ENCODE measurements at regions not wholly inside any gene's neighbourhood (a gene's known extent, or its start where the extent isn't known, plus 50 kb on each side); places are given as distances from the start of the nearest gene placed in this dataset.
"Not testable (repeated sequence)": the region's sequence is repeated elsewhere in the genome, so short reads cannot be mapped to it uniquely, and the experiment has no call there.

GRCh38 chr4:106527316-106527715 lies 158.7 kb upstream of the GIMD1 start:
- CTCF ChIA-PET, result no interaction called here
- POLR2A ChIA-PET, result no interaction called here
- DNase-seq, result no peak
- Mint-ChIP-seq H3K27ac (no peak overlapping the region), H3K27me3 (no peaks in the 10 kb centered on the region), H3K4me3 (no peak overlapping the region), H3K36me3 (ENCODE audit: low read depth) (no peaks in the 10 kb centered on the region), H3K4me1 (no peaks in the 10 kb centered on the region), H3K9me3 (peaks cover 4% of the 10 kb centered on the region)
- no peak for TF ChIP-seq CTCF (IDR thresholded peaks at IDR 0.05)
- intact Hi-C loops (cut with micrococcal nuclease), result no loop called here
- ATAC-seq (ENCODE audit: low read depth), result no peak

- H3K27me3 Mint-ChIP-seq; H3K4me1 Mint-ChIP-seq; POLR2A ChIA-PET; intact Hi-C loops (cut with micrococcal nuclease); H3K9me3 Mint-ChIP-seq; CTCF ChIA-PET; H3K36me3 Mint-ChIP-seq (ENCODE audit: low read depth); H3K27ac Mint-ChIP-seq; ATAC-seq (ENCODE audit: low read depth); H3K4me3 Mint-ChIP-seq; DNase-seq: not testable (repeated sequence)
Observed at GRCh38 chr4:106525425-106525824, 156.8 kb upstream of the GIMD1 start.

GRCh38 chr4:106524772-106525171 lies 156.2 kb upstream of the GIMD1 start:
- H3K4me1 Mint-ChIP-seq; H3K36me3 Mint-ChIP-seq (ENCODE audit: low read depth); H3K27ac Mint-ChIP-seq; intact Hi-C loops (cut with micrococcal nuclease); H3K9me3 Mint-ChIP-seq; POLR2A ChIA-PET; CTCF ChIA-PET; ATAC-seq (ENCODE audit: low read depth); DNase-seq; H3K4me3 Mint-ChIP-seq; H3K27me3 Mint-ChIP-seq: not testable (repeated sequence)

GRCh38 chr4:106522839-106523238 lies 154.3 kb upstream of the GIMD1 start:
- Mint-ChIP-seq H3K36me3 (ENCODE audit: low read depth) (no peaks in the 10 kb centered on the region), H3K27me3 (no peaks in the 10 kb centered on the region), H3K27ac (no peak overlapping the region), H3K4me1 (no peaks in the 10 kb centered on the region), H3K4me3 (no peak overlapping the region), H3K9me3 (peaks cover 4% of the 10 kb centered on the region)
- ChIA-PET CTCF (no interaction called here), POLR2A (no interaction called here)
- TF ChIP-seq CTCF (IDR thresholded peaks at IDR 0.05), result no peak
- ATAC-seq (ENCODE audit: low read depth) (no peak), DNase-seq (no peak)
- intact Hi-C loops (cut with micrococcal nuclease), result no loop called here

DNA sequence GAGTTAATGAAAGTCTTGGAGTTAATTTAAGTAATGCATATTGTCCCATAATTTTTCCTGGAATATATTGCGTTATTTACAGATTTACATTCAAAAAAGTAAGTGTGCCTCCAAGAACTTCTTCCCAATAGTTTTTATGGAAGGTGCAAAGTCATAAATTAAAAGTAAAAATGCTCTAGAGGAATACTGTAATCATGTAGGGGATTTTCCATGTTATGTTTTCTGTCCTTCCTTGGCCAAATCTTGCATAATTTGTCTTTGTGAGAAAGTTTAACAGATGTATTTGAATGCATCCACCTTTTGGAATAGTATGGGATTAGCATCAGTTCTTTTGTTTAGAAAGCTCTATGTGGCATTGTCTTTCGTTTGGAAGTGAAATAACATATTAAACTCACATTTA lies 144.1 kb upstream of the GIMD1 start:
- no peak for DNase-seq
- Mint-ChIP-seq H3K4me3 (no peak overlapping the region), H3K9me3 (no peaks in the 10 kb centered on the region), H3K27ac (no peak overlapping the region), H3K4me1 (no peaks in the 10 kb centered on the region), H3K27me3 (no peaks in the 10 kb centered on the region), H3K36me3 (ENCODE audit: low read depth) (no peaks in the 10 kb centered on the region)
- CTCF ChIA-PET, result no interaction called here
- intact Hi-C loops (cut with micrococcal nuclease), result no loop called here
- POLR2A ChIA-PET, result no interaction called here
- ATAC-seq (ENCODE audit: low read depth), result no peak
- TF ChIP-seq CTCF (IDR thresholded peaks at IDR 0.05), result no peak

GRCh38 chr4:106507440-106507839 lies 138.9 kb upstream of the GIMD1 start:
- DNase-seq (no peak), ATAC-seq (ENCODE audit: low read depth) (no peak)
- CTCF ChIA-PET, result no interaction called here
- Mint-ChIP-seq H3K9me3 (no peaks in the 10 kb centered on the region), H3K27ac (no peak overlapping the region), H3K4me1 (no peaks in the 10 kb centered on the region), H3K27me3 (no peaks in the 10 kb centered on the region), H3K36me3 (ENCODE audit: low read depth) (no peaks in the 10 kb centered on the region), H3K4me3 (no peak overlapping the region)
- POLR2A ChIA-PET, result no interaction called here
- intact Hi-C loops (cut with micrococcal nuclease), result no loop called here
- TF ChIP-seq CTCF (IDR thresholded peaks at IDR 0.05), result no peak
